T-helper 2 cell (primary cell): ENCODE measurements at regions not wholly inside any gene's neighbourhood (a gene's known extent, or its start where the extent isn't known, plus 50 kb on each side); places are given as distances from the start of the nearest gene placed in this dataset.
"Not testable (repeated sequence)": the region's sequence is repeated elsewhere in the genome, so short reads cannot be mapped to it uniquely, and the experiment has no call there.

Experiments used
- DNase-seq, 5 experiments: peaks; one replicate each; pipeline versions ENCODE4 v3.0.0 to v3.0.0-alpha.2; 2012 to 2022

DNA sequence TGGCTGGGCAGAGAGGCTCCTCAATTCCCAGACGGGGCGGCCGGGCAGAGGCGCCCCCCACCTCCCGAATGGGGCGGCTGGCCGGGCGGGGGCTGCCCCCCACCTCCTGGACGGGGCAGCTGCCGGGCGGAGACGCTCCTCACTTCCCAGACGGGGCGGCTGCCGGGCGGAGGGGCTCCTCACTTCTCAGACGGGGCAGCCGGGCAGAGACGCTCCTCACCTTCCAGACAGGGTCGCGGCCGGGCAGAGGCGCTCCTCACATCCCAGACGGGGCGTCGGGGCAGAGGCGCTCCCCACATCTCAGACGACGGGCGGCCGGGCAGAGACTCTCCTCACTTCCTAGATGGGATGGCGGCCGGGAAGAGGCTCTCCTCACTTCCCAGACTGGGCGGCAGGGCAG, 214.1 kb downstream of the SOX2 start:
- DNase-seq, result not testable (repeated sequence)

DNA sequence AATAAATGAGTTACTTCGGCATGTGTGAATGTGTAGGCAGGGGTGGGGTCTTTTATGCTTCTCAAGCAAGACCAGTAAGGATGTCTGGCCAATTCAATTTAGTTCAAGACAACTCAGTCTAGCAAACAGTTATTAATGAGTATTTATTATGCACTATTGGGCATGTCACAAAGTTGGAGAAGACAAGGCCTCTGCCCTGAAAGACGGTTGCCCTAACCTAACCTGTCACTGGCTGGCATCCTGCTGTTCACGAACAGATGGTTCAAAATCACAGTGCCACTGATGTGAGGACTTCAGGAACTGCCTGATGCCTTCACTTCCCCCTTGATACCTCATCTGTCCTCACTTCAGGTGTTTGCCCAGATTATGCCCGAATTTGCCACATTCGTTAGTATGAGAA, 217.8 kb downstream of the SOX2 start:
- no peak for DNase-seq

DNA sequence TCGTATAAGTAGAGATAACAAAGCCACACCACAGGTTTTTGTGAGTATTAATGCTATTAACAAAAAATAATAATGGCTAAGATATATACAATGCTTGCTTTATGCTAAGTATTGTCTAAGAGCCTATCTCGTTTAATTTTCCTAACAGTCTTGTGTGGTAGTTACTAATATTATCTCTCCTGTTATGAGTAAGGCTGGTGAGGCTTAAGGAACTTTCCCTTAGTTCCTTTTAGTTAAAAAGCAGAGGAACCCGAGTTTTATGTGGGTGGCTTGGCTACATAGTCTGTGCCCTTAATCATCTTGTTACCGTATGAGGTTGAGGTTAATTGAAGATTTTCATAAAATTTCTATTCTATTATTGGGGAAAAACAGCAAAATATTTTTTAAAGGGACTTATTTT, 218.4 kb downstream of the SOX2 start:
- no peak for DNase-seq

DNA sequence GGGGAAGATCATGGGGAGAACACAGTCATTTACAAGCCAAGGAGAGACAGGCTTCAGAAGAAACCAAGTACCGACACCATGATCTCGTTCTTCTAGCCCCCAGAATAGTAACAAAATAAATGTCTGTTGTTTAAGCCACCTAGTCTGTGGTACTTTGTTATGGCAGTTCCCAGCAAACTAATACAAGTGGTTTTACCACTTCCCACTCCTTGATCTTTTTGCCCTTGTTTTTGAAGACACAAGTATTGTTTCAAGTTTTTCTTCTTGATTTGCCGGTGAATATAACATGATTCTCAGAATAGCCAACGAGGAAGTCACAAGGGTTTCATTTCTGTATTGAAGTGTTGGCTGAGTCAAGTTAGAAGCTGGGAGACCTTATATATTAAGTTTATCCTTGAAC, 220.3 kb downstream of the SOX2 start:
- DNase-seq, result no peak

DNA sequence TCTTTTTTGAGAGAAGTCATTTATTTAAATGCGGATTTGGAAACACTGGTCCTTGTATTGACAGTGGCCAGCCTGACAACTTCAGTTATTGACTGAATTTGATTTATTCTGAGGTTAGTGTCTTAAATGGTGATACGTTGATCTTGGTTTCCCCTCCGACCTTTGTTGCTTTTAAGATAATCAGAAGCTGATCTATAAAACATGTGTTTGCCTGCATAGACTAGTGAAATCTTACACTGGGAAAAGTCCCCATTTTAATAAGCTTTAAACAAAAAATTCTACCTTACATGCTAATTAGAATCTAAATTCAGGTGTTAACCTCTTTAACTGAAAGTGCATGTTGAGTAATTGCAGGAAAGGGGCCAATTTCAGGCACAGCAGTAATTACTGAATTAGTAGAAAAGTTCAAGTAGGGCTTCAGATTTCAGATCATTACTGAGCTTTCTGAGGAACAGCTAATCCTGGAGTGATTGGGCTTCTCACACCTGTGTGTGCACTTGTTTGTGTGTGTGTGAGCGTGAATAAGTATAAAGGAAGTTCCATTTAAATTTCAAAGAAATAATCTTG, 221.4 kb downstream of the SOX2 start:
- no peak for DNase-seq

DNA sequence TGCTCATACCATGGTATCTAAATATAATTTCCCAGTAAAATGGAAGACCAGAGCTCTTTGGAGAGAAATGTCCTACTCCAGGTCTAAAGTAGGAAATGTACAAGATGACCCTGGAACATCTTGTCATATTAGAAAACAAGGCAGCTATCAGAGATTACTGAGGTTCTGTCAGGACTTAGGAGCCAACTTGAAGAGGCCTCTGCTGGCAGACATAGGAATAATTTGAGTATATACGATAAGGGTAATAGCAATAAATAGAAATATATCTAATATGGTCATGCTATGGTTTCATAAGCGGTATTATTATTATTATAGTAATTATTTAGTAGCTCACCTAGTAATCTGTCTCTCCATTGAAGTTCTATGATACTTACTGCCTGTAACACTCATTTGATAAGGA, 224.2 kb downstream of the SOX2 start:
- DNase-seq, result no peak

DNA sequence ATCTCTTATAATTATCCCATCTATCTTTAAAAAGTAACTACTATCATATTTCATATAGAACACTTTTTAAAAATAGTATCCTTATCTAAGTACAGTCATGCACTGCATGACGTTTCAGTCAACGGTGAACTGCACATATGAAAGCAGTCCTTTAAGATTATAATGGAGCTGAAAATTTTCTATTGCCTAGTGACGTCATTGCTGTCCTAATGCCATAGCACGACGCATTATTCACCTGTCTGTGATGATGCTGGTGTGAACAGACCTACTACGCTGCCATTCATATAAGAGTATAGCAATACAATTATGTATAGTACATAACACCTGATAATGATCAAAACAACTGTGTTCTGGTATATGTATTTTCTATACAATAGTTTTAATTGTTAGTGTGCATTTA, 225.0 kb downstream of the SOX2 start:
- DNase-seq, result no peak

DNA sequence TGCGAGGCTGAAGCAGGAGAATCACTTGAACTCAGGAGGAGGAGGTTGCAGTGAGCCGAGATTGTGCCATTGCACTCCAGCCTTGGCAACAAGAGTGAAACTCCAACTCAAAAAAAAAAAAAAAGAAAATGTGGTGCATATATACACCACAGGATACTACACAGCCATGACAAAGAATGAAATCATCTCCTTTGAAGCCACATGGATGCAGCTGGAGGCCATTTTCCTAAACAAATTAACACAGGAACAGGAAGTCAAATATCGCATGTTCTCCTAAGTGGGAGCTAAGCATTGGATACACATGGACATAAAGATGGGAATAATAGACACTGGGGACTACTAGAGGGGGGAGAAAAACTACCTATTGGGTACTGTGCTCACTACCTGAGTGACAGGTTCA, 226.9 kb downstream of the SOX2 start:
- not testable (repeated sequence) for DNase-seq

DNA sequence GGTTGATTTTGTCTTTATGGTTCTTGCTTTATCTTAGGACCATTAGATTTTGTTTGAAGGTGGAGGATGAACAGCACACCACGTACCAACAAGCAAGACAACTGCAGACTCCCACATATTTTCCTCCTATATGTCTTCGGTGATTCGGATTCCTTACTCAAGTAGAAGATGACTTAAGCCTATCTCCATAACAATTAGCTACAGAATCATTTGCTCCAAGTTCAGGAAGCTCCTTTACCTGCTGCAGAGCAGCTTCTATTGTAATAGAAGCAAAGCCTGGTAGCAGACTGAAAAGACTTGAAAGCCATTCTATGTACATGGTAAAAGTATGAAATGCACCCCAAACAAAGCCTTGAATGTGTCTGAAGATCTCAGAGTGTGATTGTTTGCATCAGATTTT, 229.0 kb downstream of the SOX2 start:
- DNase-seq, result no peak

DNA sequence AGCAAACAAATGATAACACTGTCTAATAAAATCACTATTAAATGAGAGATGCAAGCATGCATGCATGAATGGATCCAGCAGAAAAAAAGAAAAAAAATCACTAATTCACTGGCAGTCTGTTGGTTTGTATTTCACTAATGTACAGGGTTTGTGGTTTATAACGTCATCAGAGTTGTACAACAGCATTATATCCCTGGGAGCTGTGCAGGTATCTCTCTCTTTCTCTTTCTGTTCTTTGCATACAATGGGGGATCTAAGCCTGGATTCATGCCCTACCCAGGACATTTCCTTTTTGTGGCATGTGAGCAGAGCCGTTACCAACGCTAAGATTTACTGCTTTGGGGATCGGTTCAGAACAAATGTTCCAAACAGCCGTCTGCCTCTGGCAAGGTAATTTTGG, 229.5 kb downstream of the SOX2 start:
- no peak for DNase-seq

DNA sequence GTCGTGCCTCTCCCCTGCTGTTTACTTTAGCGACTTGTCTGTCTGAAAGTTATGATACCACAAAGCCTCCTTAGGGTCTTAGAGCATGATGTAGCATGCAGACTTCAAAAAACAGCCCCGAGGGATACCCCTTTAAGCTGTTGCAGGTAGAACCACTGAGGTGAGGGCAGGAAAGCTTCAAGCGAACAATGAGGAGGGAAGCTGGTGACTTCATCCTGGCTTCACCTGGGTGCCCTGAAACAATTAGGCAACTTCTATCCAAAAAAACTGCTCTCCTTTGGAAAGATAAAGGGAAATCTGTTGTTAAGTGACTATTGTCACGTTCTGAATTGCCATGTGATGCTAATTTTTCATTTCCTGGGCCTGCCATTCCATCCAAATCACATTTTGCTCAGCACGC, 231.6 kb downstream of the SOX2 start:
- no peak for DNase-seq

DNA sequence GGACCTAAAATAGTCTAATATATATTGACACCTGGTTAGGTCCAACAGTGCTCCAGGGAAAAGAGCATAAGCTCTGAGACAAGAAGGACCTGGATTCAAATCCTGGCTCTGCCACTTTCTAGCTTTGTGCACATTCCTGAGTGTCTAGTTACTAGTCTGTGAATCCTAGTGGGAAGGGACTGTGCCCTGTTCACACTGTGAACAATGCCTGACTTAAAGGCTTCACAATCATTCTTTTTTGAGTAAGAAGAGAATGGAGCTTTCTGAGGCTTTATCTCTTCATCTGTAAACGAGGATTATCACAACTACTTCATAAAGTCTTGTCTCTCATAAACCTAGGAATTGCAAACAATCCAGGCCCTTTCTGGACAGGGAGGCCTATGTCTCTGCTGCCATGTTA, 235.9 kb downstream of the SOX2 start:
- DNase-seq, result no peak

DNA sequence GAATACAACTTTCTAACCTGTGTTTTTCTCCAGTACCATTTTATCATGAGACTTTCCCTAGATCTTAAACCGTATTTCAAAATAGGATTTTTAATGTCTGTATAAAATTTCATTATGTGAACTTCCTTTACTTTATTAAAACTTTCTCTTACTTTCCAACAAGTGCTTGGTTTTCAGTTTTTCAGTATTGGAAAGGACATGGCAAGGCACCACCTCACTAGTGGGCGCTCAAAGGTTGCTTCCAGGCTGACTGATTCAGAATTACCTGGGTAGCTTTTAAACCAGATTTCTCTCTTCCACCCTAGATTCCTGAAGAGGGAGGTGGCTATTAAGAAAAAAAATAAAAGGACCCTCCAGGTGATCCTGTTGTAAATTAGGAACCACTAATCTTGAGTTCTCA, 236.6 kb downstream of the SOX2 start:
- DNase-seq, result no peak

DNA sequence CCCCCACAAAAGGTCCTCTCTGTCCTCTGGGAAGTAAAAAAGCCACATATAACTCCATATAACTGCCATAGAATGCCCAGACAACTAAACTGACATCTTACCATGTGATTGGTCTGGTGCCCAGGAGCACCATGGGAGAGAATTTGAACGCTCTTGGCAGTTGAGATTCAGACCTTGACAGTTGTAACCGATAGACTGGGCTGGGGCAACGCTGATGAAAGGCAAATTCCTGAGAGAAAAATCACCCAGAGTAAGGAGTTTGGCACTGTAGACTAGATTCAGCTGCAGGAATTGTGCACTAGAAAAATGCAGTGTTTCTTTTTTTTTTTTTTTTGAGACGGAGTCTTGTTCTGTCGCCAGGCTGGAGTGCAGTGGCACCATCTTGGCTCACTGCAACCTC, 240.5 kb downstream of the SOX2 start:
- DNase-seq, result no peak

DNA sequence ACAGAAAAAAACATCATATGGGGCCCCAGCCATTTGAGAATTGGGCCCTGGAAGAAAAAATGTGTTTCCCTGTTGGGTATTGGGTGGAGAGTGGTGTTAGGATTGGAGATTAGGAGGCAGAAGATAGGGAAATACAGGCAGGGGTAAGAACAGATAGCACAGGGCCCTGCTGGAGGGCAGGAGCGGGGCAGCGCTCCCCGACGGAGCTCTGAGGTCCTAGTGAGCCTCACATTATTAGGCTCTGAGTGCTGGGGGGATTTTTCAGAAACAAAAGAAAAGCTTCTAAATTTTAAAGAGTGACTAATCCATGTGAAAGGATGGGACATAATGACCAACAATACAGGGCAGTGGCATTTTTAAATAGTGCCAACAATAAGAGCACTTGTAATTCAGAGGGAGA, 241.2 kb downstream of the SOX2 start:
- no peak for DNase-seq

DNA sequence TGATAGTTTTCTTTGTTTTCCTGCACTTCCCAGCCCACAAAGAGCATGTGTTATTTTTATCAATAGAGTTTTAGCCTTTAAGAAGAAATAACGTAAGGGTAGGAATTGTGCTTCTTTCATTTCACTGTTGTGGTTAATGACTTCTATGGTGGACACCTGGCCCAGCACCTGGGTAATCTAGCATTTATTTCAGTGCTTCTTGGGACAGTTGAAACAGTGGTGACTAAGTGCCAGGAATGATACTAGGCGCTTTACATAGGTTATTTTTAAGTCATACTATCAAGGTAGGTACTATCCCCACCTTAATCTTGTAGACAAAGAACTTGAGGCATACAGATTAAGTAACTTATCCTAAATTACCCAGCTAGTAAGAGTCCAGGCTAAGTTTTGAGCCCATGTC, 243.8 kb downstream of the SOX2 start:
- DNase-seq, result no peak

DNA sequence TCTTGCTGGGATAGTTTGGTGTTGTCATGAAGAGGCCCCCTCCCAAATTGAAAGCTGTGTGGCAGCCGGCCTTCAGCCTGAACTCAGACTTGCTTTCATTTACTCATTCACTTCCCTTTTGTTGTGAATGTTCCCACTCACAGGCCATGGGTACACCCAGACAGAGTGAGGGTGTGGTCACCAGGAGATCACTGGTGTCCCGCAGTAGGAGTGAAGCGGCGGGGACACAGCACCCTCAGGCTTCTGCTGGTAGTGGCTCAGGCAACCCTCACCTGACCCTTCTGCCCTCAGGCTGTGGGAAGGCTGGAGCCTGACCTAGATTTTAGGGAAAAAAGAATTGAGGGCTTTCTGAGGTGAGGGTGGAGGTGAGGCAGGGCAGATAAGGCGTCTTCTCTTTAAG, 244.4 kb downstream of the SOX2 start:
- DNase-seq, result no peak

DNA sequence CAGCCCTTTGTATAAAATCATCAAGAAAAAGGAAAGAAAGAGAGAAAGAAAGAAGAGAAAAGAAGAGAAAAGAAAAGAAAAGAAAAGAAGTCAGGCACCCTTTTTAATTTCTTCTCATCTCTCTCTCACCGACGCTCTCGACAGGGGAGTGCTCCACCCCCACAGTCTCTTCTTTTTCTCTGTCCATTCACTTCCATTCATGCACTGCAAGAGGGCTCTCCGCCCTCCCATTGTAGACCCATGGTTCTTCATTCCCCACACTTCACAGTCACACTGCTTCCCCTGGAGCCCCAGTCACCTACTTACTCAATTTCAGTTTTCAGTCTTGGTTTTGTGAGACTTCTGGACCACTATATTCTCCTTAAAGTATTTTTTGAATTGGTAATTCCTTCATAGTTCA, 254.7 kb downstream of the SOX2 start:
- DNase-seq, result no peak

DNA sequence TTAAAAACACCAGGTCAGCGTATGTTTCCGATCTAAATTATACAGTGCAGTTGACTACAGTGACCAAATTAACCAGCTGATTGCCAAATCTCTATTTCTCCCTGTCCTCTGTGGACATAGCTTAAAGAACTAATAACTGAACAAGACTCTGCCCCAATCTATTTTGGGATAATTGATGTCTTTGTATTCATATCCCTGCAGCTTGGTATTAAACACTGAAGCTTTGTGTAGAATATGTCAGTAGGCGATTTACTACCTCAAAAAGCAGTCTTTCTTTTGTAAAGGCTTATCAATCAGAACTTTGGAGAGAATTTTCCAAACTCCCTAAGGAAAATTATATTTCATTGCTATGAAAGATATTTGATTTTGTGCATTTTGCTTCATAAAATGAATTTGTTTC, 258.2 kb downstream of the SOX2 start:
- DNase-seq, result no peak

DNA sequence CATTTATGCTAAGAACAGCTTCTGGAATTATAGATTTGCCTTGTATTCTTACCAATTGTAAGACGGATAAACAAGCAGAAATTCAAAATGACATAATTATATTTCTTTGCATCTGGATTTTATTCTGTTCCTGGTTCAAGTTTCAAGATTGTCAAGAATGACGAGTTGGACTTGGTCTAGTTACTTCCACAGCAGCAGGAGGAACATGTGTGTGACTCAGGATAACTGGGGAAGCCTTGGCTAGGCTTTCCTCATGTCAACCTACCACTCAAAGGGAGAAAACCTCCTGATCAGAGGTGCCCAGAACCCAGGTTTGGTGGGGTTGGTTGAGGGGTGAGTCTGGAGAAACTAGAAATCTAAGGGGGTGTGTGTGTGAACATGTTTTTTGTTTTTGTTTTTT, 259.7 kb downstream of the SOX2 start:
- no peak for DNase-seq

DNA sequence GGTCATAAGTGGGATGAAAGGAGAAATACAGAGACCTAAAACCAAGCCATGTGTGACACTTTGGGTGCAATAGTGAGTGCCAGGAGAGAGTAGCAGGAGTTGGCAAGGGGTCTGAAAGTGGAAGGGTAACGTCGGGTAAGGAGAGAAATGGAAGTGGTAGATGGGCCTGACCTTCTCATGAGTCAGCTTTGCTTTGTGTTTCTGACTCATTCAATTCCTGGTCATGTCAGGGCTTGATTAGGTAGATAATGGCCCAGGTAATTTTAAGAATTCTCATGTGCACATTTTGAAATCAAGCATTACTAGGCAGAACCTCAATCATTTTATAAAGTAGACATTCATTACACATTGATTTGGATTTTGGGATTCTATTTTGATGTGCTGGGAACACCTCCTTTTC, 262.5 kb downstream of the SOX2 start:
- no peak for DNase-seq

DNA sequence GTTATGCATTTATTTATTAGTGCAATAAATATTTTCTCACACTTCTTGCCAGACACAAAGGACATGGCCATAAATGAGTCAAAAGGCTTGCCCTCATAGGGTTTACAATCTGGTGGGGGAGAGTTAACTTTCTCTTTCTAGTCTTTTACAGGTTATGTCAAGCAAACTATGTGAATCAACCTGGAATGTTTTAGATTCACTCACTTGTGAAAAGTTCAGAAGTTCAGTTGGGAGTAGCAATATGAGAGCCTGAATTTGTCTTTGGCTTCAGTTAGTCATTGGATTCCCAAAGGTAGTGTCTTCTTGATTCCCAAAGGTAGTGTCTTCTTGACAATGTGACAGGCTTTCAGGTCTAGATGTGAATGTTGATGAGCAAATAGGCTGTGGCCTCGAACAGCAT, 264.8 kb downstream of the SOX2 start:
- DNase-seq, result no peak

DNA sequence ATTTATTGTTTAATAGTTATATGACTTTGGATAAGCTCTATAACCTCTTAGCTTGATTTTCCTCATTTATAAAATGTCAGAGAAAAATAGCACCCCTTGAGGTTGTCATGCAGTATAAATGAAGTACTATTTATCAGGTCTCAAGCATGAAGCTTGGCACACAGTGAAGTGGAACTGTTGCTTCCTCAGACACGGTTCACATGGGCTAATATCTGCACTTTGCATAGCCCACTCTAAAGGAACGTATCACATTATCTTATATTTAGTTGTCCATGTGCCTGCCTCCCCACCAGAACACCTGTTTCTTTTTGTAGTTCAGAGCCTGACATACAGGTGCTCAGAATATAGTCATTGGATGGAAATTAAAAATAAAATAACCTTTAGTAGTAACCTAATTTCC, 273.7 kb downstream of the SOX2 start:
- no peak for DNase-seq

DNA sequence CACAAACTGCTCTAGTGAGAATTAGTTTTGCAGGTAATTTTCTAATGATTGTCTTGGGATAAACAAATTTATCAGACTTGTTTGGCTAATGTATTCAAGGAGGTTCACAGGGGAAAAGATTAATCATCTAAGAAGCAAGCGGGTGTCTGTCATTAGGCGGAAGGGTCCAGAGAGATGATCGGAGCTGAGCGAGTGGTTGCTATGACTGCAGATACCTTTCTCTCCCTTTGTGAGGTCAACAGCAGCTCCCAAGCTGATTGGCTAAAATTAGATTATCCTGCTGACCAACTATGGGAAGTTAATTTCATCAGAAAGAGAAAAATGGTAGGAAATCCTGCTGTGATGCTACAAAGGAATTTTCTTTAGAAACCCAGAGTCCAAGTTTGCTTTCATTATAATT, 276.0 kb downstream of the SOX2 start:
- no peak for DNase-seq

DNA sequence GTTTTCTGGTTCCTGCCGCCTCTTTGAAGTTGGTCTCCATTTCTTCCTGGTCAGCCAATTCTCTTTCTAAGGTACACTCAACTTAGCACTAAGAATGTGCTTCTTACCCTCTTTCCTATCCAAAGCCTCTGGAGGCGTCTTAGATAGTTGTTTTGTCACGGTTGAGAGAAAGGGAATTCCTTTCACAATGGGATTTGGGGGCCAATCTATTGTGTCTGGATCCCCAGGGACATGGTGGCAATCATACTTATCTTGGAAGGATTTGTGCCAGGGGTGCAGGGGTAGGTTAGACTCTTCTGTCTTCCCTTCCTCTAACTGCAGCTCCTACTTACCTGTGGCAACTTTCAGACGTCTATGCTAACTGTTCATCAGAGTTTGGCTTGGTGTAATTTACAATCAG, 287.1 kb downstream of the SOX2 start:
- no peak for DNase-seq

DNA sequence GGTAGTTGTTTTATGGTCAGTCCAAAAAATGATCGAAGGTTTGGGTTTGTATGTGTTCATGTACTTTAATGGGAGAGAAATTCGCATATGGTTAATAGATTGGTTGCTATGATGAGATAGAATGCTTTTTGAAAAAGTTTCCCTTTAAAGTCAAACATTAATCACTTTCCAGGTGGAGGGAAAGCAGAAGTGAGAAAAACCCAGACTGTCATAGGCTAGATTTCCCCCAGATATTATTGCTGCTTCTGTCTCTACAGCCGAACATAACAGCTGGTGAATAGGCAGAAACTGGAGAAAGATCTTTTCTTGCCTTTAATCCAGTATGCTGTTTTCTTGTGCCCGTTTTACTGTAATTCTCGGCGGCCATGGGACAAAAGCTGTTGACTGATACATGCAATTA, 287.6 kb downstream of the SOX2 start:
- no peak for DNase-seq
